K562 (cell line): ENCODE measurements at regions not wholly inside any gene's neighbourhood (a gene's known extent, or its start where the extent isn't known, plus 50 kb on each side); places are given as distances from the start of the nearest gene placed in this dataset.

Experiments
- ATAC-seq: fragments of 200-7000 bp; cut with Tn5 transposase; 3 replicates; pipeline ENCODE4 v1.9.1; 2020; ENCODE audit warnings: moderate library complexity
- BruUV-seq: library from RNA; stranded (reverse); fragments of 400-500 nt; replicated peaks from 2 replicates; lab custom pipeline; 2021; lab: Mats Ljungman, UMichigan
- CTCF ChIA-PET: fragments of 300-600 bp; formaldehyde crosslinking; extraction: SDS; loops from one replicate; lab custom pipeline; 2021; ENCODE audit warnings: low intra/inter-chr PET ratio; lab: Yijun Ruan, JAX
- POLR2A ChIA-PET: fragments of 300-600, 350-650 bp; sonication (Branson Sonifier 250); formaldehyde crosslinking; extraction: SDS; loops from one replicate; lab custom pipeline; 2021; ENCODE audit warnings: antibody characterized with exemption, inconsistent platforms; lab: Yijun Ruan, JAX
- DNase-seq, 4 experiments: peaks; one replicate each; pipeline versions ENCODE4 v3.0.0 to v3.0.0-alpha.2; 2011 to 2018; ENCODE audit warnings: low spot score in 3 of 4, mixed read lengths in 3 of 4; ENCODE audit errors: extremely low read depth in 1 of 4
- FAIRE-seq: peaks from 2 replicates; lab custom pipeline; 2011; peaks lifted over from hg19 to GRCh38; lab: Jason Lieb, UNC
- H2AFZ ChIP-seq: 2 replicates; pipeline ENCODE4 v1.6.0; 2011; ENCODE audit warnings: low read depth, low read length, control low read depth, inconsistent platforms
- H3K27ac ChIP-seq: fragments of 200-600 bp; 3 replicates; pipeline ENCODE4 v1.8.0; 2011; ENCODE audit warnings: low read depth, mild to moderate bottlenecking, control low read depth, inconsistent platforms, low read length, moderate library complexity, mixed read lengths; ENCODE audit errors: extremely low read depth
- H3K27me3 ChIP-seq, 2 experiments: fragments of 300-600 bp in 1 of 2; 2 replicates in 1 of 2; 3 replicates in 1 of 2; pipeline versions ENCODE4 v1.6.0 to v1.8.0; 2011; ENCODE audit warnings: inconsistent platforms in 2 of 2, low read length in 2 of 2, mild to moderate bottlenecking in 1 of 2, mixed read lengths in 1 of 2, moderate library complexity in 1 of 2; ENCODE audit not compliant: control insufficient read depth in 2 of 2, insufficient read depth in 2 of 2
- H3K36me3 ChIP-seq: fragments of 300-600 bp; 3 replicates; pipeline ENCODE4 v1.8.0; 2011; ENCODE audit warnings: mild to moderate bottlenecking, low read length, inconsistent platforms; ENCODE audit not compliant: control insufficient read depth, insufficient read depth
- H3K4me1 ChIP-seq, 2 experiments: fragments of 200-600 bp in 1 of 2; replicated peaks in 1 of 2; 2 replicates in 1 of 2; 3 replicates in 1 of 2; pipeline versions ENCODE4 v1.5.1 to v1.8.0; 2011; ENCODE audit warnings: inconsistent platforms in 2 of 2, low read length in 2 of 2, mild to moderate bottlenecking in 1 of 2, mixed read lengths in 1 of 2, moderate library complexity in 1 of 2; ENCODE audit not compliant: control insufficient read depth in 2 of 2, insufficient read depth in 2 of 2
- H3K4me2 ChIP-seq: 2 replicates; pipeline ENCODE4 v1.6.1; 2011; ENCODE audit warnings: low read length, control low read depth, inconsistent platforms, mixed read lengths; ENCODE audit not compliant: insufficient read depth
- H3K4me3 ChIP-seq: fragments of 200-600 bp; sonication (generic), shearing (Covaris generic); 2 replicates; pipeline ENCODE4 v1.5.1; 2016; ENCODE audit warnings: control low read depth, inconsistent platforms
- H3K79me2 ChIP-seq: fragments of 200-600 bp; 3 replicates; pipeline ENCODE4 v1.8.0; 2011; ENCODE audit warnings: low read length, inconsistent platforms; ENCODE audit not compliant: control insufficient read depth, insufficient read depth
- H3K9ac ChIP-seq, 2 experiments: 2 replicates each; pipeline versions ENCODE4 v1.6.0 to v1.6.1; 2011; ENCODE audit warnings: low read depth in 2 of 2, low read length in 2 of 2, control low read depth in 1 of 2, inconsistent platforms in 1 of 2, mild to moderate bottlenecking in 1 of 2, mixed read lengths in 1 of 2; ENCODE audit not compliant: insufficient read depth in 1 of 2
- H3K9me1 ChIP-seq: one replicate; pipeline ENCODE4 v1.6.0; 2011; ENCODE audit warnings: inconsistent platforms, mild to moderate bottlenecking, low read length, moderate library complexity; ENCODE audit not compliant: control insufficient read depth, insufficient read depth
- H3K9me3 ChIP-seq: replicated peaks from 2 replicates; pipeline ENCODE4 v1.5.1; 2011; ENCODE audit warnings: low read depth, low read length, inconsistent platforms; ENCODE audit not compliant: control insufficient read depth, insufficient read depth
- H4K20me1 ChIP-seq: replicated peaks from 2 replicates; pipeline ENCODE4 v1.6.1; 2011; ENCODE audit warnings: low read length, inconsistent platforms, mixed read lengths; ENCODE audit not compliant: control insufficient read depth, insufficient read depth
- CEBPB ChIP-seq: fragments of 450-650 bp; IDR thresholded peaks from 2 replicates; pipeline ENCODE4 v1.6.1; 2016; ENCODE audit warnings: missing genetic modification characterization, missing compliant biosample characterization
- DNMT1 ChIP-seq: fragments of 450-650 bp; IDR thresholded peaks from 2 replicates; pipeline ENCODE4 v1.6.1; 2016; ENCODE audit warnings: antibody characterized with exemption, mild to moderate bottlenecking
- RREB1 ChIP-seq: fragments of 250-450 bp; sonication (Bioruptor Pico); IDR thresholded peaks from 2 replicates; pipeline ENCODE4 v1.4.0; 2020
- WGBS: fragments of 100-300 bp; shearing (Covaris generic); methylation state at CpG from one replicate; pipeline ENCODE4 v1.1.6; 2016; ENCODE audit warnings: low coverage, mixed read lengths; ENCODE audit not compliant: insufficient coverage; ENCODE audit errors: missing lambda C conversion rate; 5-methylcytosine and 5-hydroxymethylcytosine counted together
- in situ Hi-C: fragments of 300-500 bp; cut with MboI; formaldehyde crosslinking; loops from 4 replicates; pipeline ENCODE4 v1.15.0; 2018; ENCODE audit warnings: inconsistent platforms, mixed read lengths
- intact Hi-C: fragments of 100-400 bp; cut with micrococcal nuclease; formaldehyde crosslinking; loops from 2 replicates; pipeline ENCODE4 v1.14.2; 2022

- POLR2A ChIA-PET: interaction anchor here (0.6 kb wide), 1 partner anchor 78 kb away, joined by 3 read pairs; no protein-coding TSS in a partner anchor
- BruUV-seq: no TSS peak
- intact Hi-C loops (loop anchor here (10.0 kb wide), 1 partner anchor 1652 kb away; the partner anchor contains the start of gene CNOT4), in situ Hi-C loops (no loop called here)
- Histone ChIP-seq H4K20me1 (no peaks in the 10 kb centered on the region), H3K27me3 (no peaks in the 10 kb centered on the region), H3K27ac (no peak overlapping the region), H3K36me3 (no peaks in the 10 kb centered on the region), H3K9ac (no peak overlapping the region), H3K4me1 (no peaks in the 10 kb centered on the region), H3K9me3 (no peaks in the 10 kb centered on the region), H3K79me2 (no peaks in the 10 kb centered on the region), H3K9me1 (no peaks in the 10 kb centered on the region), H3K4me3 (no peak overlapping the region), H3K4me2 (no peak overlapping the region), H2AFZ (no peak overlapping the region)
- ATAC-seq: no peak
- FAIRE-seq: no peak
- TF ChIP-seq RREB1 (CRISPR knock-in tag) (no peak), CEBPB (tag) (peak; percentile 47; the same call in 1 of the 2 replicates), DNMT1 (no peak)
- CTCF ChIA-PET: no interaction called here
- DNase-seq: no peak
- 0% methylated on average over 2 of the region's 2 CpGs for WGBS
Measured at GRCh38 chr7:137166363-137166762, 177.2 kb downstream of the PTN start.
